HG03457 (cell line): ENCODE measurements at regions not wholly inside any gene's neighbourhood (a gene's known extent, or its start where the extent isn't known, plus 50 kb on each side); places are given as distances from the start of the nearest gene placed in this dataset.

ENCODE experiments used
- ATAC-seq: cut with Tn5 transposase; IDR thresholded peaks from one replicate; pipeline ENCODE4 v1.9.1; 2021; ENCODE audit warnings: moderate number of reproducible peaks; ENCODE audit not compliant: unreplicated experiment

- ATAC-seq: no peak
Observed at GRCh38 chr5:56558131-56558745, 257.1 kb upstream of the MAP3K1 start.

GRCh38 chr5:56557198-56557597, 258.2 kb upstream of the MAP3K1 start:
- ATAC-seq: no peak

- no peak for ATAC-seq
Observed at GRCh38 chr5:56552612-56553268, 262.6 kb upstream of the MAP3K1 start.

DNA sequence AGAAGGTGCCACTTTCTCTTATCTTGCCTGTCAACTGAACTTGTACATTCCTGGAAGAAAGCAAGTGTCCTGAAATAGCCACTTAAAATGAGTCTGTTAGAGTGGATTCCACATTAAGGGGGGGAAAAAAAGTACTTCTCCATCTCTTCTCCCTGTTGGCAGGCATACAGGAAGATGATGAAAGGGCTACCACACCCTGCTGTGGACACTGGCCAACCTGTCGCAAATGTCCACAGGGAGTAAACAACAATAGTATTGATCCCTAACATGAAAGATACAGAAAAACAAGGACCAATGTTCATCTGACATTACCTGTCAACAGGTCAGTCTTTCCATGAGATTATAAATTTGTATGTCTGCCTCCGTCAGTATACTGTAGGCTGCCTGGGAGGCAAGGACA, 265.1 kb upstream of the MAP3K1 start:
- no peak for ATAC-seq

DNA sequence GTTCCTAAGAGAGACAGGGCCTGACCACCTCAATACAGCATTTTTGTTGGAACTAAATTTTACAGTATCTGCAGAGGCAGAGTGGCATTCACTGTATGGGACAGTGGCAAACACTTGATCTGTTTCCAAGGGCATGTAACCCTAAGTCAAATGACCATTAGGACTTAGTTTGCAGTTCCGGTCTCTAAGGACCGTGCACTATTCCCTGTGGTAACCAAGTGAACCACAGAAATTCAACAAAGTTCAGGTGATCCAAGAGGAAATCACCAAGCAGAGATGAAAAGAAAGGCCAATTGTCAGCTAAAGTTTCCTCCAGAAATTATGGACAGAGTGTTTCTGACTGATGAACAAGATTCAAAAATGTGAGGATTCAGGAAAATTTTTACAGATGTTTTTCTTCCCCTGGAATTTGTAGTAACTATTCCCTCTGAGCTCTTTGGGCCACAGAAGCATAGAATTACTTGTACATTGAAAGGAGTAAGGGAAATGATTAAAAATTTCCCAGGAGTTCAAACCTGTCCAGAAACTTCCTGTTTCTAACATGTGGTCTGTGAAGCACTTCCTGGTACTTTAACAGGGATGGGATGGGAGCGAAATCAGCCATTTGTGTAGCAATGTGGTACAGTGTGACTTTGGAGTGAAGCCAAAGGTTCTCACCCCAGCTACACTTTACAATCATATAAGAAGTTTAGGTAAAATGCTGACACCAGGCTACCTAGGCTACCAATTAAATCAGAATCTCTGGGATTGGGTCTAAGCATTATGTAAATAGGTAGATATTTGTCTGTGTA, 266.1 kb upstream of the MAP3K1 start:
- ATAC-seq: no peak

DNA sequence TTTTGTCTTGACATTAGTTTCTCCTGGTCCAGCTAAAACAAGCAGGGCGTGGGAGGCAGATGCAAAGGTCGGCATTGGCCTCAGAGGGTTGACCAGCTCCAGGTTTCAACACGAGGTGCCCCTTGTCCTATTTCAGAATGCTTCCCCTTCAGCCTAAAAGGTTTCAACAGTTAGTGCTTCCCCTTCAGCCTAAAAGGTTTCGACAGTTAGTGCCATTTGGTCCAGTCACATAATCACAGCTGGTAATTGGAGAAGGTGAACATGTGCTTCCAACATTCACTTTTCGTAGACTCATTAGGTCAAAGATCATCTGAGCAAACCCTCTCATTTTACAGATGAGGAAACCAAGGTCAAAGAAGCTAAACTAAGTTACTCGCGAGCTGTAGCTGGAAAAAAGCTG, 270.3 kb upstream of the MAP3K1 start:
- no peak for ATAC-seq

DNA sequence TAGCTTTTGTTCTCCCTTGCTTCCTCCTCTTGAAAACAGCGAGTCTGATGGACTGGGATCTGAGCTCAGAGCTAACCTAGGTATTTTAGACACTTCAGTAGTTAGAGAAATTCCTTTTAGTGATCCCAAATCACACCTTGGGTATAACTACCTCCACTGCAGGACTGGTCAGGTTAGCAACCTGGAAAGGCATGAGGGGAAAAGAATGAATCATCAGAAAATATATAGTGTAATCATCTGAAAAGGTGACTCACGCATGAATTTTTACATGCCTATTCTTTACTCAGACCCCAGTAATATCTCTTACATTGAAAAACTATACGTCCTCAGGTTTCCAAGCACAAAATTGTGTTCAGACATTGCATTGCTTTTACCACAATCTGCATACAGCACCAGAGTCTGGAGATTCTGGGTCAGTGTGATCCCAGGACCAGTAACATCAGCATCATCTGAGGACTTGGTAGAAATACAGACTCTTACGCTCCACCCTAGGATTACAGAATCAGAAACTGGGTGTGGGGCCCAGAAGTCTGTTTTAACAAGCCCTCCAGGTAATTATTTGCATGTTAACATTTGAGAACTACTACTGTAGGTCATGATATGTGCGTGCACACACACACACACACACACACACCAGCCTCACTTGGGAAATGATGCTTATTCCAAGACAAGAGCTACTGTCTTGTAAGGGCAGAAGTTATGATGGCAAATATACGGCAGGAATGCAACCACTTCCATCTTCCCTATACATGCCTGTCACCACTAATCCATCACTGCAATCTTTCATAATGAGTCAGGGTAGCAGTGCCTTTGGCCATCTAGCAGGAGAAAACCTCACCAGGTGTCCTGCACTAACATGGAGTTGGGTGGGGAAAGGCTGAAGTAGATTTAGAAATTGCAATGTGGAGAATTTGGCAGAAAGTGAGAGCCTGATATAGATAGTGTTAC, 271.6 kb upstream of the MAP3K1 start:
- ATAC-seq: no peak

GRCh38 chr5:56540266-56540665, 275.1 kb upstream of the MAP3K1 start:
- no peak for ATAC-seq

DNA sequence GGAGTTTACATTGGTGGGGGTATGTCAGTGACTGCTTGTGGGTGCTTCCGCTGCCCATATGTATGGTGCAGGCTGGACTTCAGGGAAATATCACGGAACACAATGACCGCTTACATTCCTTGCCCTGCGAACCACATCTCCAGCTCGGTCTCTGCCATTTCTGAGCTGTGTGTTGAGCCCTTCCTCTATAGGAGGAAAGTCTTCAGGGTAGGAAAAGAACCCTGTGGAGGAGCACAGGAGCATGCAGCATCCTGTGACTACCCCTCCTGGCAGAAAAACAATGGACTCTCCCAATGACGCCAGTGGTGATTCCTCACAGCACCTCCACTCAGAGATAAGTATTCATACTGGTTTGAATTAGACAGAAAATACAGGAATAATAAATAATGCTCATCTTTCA, 276.8 kb upstream of the MAP3K1 start:
- ATAC-seq: no peak

DNA sequence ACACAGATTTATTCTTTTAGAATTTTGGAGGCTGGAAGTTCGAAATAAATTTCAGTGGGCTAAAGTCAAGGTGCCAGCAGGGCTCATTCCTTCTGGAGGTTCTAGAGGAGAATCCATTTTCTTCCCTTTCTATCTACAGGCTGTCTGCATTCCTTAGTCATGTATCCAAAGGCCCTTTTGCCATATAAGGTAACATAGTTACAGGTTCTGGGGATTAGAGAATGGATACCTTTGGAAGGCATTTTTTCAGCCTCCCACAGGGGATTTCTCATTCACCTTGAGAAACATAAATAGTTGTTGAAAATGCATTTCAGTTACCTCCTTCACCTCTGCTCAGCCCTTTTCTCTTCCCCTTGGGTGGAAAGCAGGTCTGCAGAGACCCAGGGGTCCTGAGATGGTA, 280.0 kb upstream of the MAP3K1 start:
- ATAC-seq: no peak

DNA sequence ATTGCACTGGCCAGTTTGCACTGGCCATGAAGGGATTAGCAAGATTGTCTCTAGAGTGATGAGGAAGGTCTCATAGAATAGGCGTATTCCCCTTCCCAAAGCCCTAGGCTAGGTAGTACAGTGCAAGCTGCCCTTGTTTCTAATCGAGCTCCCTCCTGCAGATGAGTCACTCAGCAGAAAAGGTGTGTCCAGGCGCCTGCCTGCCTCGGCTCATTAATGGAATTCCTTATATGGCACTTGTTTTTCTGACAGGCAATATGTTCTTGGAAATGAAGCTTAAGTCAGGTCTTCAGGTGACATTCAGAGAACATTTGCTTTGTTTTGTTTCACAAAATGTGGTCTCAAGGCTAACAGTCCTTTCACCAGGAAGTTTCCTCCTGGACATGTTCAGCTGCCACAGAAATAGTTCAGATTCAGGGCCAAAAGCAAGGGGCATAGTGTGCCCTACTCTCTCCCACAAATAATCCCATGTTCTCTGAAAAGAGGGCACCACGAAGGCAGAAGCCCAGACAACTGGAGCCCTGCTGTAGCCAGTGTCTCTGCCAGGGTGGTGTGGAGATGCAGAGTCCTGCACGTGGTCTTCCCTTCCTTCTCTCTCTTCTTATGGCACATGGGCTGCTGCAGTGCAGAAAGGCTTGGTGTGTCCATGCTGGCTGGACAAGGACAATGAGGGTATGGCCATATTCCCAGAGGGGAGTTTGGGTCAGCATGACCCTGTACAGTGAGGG, 281.1 kb upstream of the MAP3K1 start:
- ATAC-seq: no peak

- no peak for ATAC-seq
Observed at GRCh38 chr5:56532466-56532865, 282.9 kb upstream of the MAP3K1 start.

DNA sequence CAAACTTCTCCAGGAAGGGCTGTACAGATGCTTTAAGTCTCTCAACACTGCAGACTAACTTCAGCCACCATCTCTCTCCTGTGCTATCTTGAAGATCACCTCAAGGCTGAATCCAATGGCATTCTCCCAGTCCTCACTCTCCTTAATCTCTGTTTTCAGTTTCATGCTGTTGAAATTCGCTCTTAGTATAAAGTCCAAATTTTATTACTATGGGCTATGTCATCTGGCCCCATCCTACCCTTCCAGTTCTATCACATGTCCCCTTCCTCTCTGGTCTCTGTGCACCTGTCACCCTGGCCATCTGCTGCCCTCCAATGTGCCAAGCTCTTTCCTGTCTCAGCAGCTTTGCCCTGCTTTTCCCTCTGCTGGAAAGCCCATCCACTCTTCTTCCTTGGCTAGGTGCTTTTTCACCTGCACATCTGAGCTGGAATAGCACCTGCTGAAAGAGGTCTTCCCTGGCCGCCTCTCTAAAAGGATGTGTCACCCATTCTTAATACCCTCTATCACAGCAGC, 284.7 kb upstream of the MAP3K1 start:
- no peak for ATAC-seq

DNA sequence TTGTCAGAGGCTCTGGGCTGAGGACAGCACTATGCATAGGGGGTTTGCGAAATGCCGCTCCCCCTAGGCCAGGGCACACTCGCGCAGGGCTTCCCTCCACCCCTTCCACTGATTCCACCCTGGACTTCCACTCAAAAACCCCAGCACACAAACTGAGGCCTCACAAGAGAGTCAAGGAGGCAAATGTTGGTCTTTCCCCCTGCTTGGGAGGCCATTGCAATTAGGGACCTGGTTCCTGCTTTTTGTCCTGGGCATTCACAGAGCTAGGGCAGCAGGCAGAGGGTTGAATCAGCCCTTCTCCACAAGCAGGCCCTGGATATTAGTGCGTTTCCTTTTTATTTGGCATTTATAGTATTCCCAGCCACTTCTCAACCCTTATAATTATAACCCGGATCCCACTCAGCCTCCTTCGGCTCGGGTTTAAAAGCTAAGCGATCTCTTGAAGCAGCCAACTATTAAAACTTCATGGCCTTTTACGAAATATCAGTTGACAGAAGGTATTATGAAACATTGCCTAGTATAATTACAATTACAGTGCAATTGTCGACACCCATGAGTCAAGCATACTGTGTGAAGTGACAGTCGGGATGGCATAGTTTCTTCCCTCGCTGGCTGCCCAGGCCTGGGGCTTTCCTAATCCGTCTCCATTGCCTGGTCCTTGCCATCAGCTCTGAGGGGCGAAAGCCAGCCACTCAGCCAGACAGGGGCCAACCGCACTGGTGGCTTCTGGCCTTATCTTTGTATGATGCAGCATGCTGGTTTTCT, 285.5 kb upstream of the MAP3K1 start:
- no peak for ATAC-seq

- no peak for ATAC-seq
Observed at GRCh38 chr5:56527174-56527573, 288.2 kb upstream of the MAP3K1 start.

DNA sequence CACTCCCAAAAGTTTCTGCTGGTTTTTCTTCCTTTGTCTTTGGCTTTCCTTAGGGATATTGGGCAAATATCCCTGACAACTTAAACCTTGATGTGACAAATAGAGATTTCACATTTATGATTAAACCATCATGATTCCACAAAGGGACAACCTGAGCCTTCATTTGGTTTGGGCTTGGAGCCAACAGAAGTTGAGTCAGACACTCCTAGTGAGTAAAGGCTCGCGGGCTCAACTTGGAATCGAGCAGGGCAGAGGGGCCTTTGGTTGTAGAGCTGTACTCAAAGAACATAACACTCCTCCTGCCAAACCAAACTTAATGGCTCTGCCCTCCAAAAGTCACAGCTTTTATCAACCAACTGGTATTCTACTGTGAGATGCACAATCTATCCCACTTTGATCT, 290.2 kb upstream of the MAP3K1 start:
- no peak for ATAC-seq

GRCh38 chr5:56523790-56524575, 290.9 kb upstream of the ANKRD55 start:
- no peak for ATAC-seq

DNA sequence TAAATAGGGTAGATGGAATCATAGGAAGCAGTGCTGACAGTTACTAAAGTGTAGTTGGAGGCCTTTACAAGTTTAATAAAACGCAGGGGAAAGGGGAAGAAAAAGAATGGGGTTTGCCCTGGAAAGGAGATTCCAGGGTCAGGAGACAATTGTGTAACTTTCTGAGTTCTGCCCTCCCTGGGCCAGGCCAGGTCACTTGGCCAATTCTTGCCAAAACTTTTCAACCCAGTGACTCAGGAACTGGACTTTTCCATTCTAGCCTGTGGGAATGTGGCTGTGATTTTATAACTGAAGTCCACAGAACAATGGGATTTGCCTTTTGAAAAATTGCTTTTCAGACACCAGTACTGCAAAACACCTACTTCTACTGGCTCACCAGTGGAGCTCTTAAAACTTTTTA, 289.8 kb upstream of the ANKRD55 start:
- ATAC-seq: no peak

GRCh38 chr5:56522169-56522568, 289.0 kb upstream of the ANKRD55 start:
- ATAC-seq: no peak
